D721Med (cell line): ENCODE measurements at regions not wholly inside any gene's neighbourhood (a gene's known extent, or its start where the extent isn't known, plus 50 kb on each side); places are given as distances from the start of the nearest gene placed in this dataset.

Source experiments
- DNase-seq: peaks from one replicate; pipeline ENCODE4 v3.0.0; 2011; ENCODE audit warnings: low spot score; ENCODE audit not compliant: insufficient read length
- FAIRE-seq: peaks from 2 replicates; lab custom pipeline; 2011; peaks lifted over from hg19 to GRCh38; lab: Jason Lieb, UNC
- CTCF ChIP-seq: IDR thresholded peaks from 2 replicates; pipeline ENCODE4 v1.5.1; 2012; ENCODE audit warnings: mild to moderate bottlenecking, control low read depth; ENCODE audit not compliant: insufficient read depth; ENCODE audit errors: missing control alignments

- DNase-seq (no peak), FAIRE-seq (no peak)
- TF ChIP-seq CTCF, result no peak
These were observed 148.1 kb downstream of the ZNF621 start for GRCh38 chr3:40672861-40673260.

- FAIRE-seq, result no peak
- DNase-seq, result no peak
- TF ChIP-seq CTCF, result no peak
These were observed 152.6 kb downstream of the ZNF621 start for GRCh38 chr3:40677321-40677720.

GRCh38 chr3:40677749-40678148 is 153.0 kb downstream of the ZNF621 start:
- DNase-seq (no peak), FAIRE-seq (no peak)
- TF ChIP-seq CTCF, result no peak

GRCh38 chr3:40679290-40679689 is 154.5 kb downstream of the ZNF621 start:
- no peak for DNase-seq
- no peak for FAIRE-seq
- no peak for TF ChIP-seq CTCF

GRCh38 chr3:40680685-40681657 is 156.2 kb downstream of the ZNF621 start:
- FAIRE-seq (no peak), DNase-seq (no peak)
- no peak for TF ChIP-seq CTCF

- no peak for TF ChIP-seq CTCF
- FAIRE-seq (no peak), DNase-seq (no peak)
These were observed 156.9 kb downstream of the ZNF621 start for GRCh38 chr3:40681658-40682055.

GRCh38 chr3:40689837-40690236 is 165.1 kb downstream of the ZNF621 start:
- TF ChIP-seq CTCF, result no peak
- DNase-seq, result no peak
- no peak for FAIRE-seq
